OCI-LY7 (cell line): ENCODE measurements at regions not wholly inside any gene's neighbourhood (a gene's known extent, or its start where the extent isn't known, plus 50 kb on each side); places are given as distances from the start of the nearest gene placed in this dataset.

Experiments used
- CTCF ChIP-seq: fragments of 200-600 bp; sonication (generic); conservative IDR thresholded peaks from 2 replicates; pipeline ENCODE4 v1.5.1; 2014; ENCODE audit warnings: mild to moderate bottlenecking, antibody characterized with exemption, low read length, moderate library complexity, mixed read lengths
- EZH2phosphoT487 ChIP-seq: fragments of 200-600 bp; sonication (generic); IDR thresholded peaks from 2 replicates; pipeline ENCODE4 v1.6.1; 2018; ENCODE audit warnings: low read depth, borderline replicate concordance, mild to moderate bottlenecking, mixed run types, antibody characterized with exemption, low read length, moderate library complexity, mixed read lengths

- TF ChIP-seq CTCF (no peak), EZH2phosphoT487 (no peak)
Measured at GRCh38 chr1:182206626-182207239, 145.2 kb upstream of the ZNF648 start.
